ENCODE measurements at regions not wholly inside any gene's neighbourhood (a gene's known extent, or its start where the extent isn't known, plus 50 kb on each side); places are given as distances from the start of the nearest gene placed in this dataset.

DNA sequence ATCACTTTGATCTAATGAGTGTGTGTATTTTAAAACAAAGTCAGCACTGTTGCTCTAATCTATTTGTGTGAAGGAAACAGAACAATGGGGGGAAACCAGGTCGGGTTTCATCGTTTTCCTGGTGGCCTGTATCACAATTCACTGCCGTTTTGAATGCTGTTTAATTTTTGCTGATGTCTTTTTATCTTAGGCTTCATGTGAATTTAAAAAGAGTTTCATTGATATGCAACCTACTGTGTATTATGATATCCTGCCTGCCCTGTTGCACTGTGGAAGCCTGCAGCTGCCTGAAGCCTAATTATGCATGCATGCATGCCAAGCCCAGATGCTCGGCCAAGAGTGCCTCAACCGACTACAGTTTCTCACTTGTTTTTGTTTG, 307.5 kb downstream of the ZNF608 start:
- no peak for TF ChIP-seq POLR2A (IDR thresholded peaks at IDR 0.05)
- no peak for TF ChIP-seq CTCF (IDR thresholded peaks at IDR 0.05 in 8 of 11, conservative IDR thresholded peaks at IDR 0.05 in 3 of 11)
- TF ChIP-seq POLR2AphosphoS5 (IDR thresholded peaks at IDR 0.05) = no peak
- no peak for DNase-seq
- peaks cover 0 to 14% (median 4%) of the 10 kb centered on the region in 6 donors for H3K4me1 ChIP-seq
- no peak overlapping the region for H3K27ac ChIP-seq
- no peak overlapping the region for H3K4me3 ChIP-seq
- intact Hi-C loops (cut with DNase I; ENCODE audit: low total_unique reads) = no loop called here
- no peaks in the 10 kb centered on the region for H3K36me3 ChIP-seq
- H3K27me3 ChIP-seq (replicated peaks in 1 of 7) = no peaks in the 10 kb centered on the region
- 36 to 60% (median 54%) methylated on average over 5 of the region's 5 CpGs for WGBS, 5 donors
- peaks cover 0 to 18% (median 13%) of the 10 kb centered on the region in 8 donors for H3K9me3 ChIP-seq

DNA sequence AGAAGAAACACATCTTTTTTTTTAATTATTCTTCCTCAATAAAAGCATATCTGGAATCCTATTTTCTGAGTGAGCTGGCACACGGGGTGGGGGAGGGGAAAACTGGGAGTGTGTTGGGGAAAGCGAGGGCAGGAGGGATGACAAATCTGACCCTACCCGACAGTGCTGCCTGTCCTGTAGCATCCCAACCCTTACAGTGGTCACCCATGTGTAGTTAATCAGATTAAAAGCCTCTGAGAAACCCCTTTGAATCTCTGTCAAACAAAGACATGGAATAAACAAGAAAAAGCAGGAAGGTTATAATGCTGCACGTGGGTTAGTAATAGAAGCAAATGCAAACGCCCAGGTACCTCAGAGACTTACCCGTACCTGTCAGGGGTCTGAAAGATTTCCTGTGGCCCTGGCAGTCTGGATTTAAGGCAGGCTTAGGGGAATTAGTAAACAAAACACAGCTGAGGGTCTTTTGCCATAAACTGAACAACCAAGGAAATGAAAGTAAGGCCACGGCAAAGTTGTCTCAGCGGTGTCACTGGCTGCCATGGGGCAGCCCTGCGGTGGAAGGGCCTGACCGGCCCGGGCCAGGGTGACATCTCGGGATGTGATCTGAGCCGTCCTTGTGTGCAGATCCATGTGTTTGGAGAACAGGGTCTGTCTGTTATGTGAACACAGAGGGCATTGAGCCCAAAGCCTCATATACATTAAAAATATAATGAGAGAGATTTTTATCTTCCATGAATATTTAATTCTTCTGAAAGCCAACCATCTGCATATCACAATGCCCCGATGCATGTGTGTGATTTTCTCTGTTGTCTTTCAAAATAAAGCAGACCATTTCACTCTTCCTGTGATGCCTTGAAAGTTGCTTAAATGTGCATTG, 308.2 kb downstream of the ZNF608 start:
- Histone ChIP-seq H3K4me1 (peaks cover 0 to 13% (median 4%) of the 10 kb centered on the region in 6 donors), H3K27ac (no peak overlapping the region), H3K27me3 (replicated peaks in 1 of 7) (no peaks in the 10 kb centered on the region), H3K9me3 (peaks cover 0 to 23% (median 17%) of the 10 kb centered on the region in 8 donors), H3K4me3 (no peak overlapping the region), H3K36me3 (no peaks in the 10 kb centered on the region)
- DNase-seq = no peak
- TF ChIP-seq POLR2A (IDR thresholded peaks at IDR 0.05) (no peak), POLR2AphosphoS5 (IDR thresholded peaks at IDR 0.05) (no peak), CTCF (IDR thresholded peaks at IDR 0.05 in 8 of 11, conservative IDR thresholded peaks at IDR 0.05 in 3 of 11) (no peak)
- 78 to 89% (median 82%) methylated on average over 14 of the region's 14 CpGs for WGBS, 5 donors
- intact Hi-C loops (cut with DNase I; ENCODE audit: low total_unique reads) = no loop called here

- WGBS, 5 donors = 84 to 98% (median 91%) methylated on average over 2 of the region's 2 CpGs
- Histone ChIP-seq H3K9me3 (peaks cover 0 to 23% (median 17%) of the 10 kb centered on the region in 8 donors), H3K36me3 (no peaks in the 10 kb centered on the region), H3K4me1 (peaks cover 0 to 13% (median 4%) of the 10 kb centered on the region in 6 donors), H3K27ac (no peak overlapping the region), H3K27me3 (replicated peaks in 1 of 7) (no peaks in the 10 kb centered on the region), H3K4me3 (no peak overlapping the region)
- intact Hi-C loops (cut with DNase I; ENCODE audit: low total_unique reads) = no loop called here
- no peak for DNase-seq
- no peak for TF ChIP-seq CTCF (IDR thresholded peaks at IDR 0.05 in 8 of 11, conservative IDR thresholded peaks at IDR 0.05 in 3 of 11)
- TF ChIP-seq POLR2AphosphoS5 (IDR thresholded peaks at IDR 0.05) = no peak
- no peak for TF ChIP-seq POLR2A (IDR thresholded peaks at IDR 0.05)
Observed at GRCh38 chr5:124436294-124436693, 310.1 kb downstream of the ZNF608 start.

DNA sequence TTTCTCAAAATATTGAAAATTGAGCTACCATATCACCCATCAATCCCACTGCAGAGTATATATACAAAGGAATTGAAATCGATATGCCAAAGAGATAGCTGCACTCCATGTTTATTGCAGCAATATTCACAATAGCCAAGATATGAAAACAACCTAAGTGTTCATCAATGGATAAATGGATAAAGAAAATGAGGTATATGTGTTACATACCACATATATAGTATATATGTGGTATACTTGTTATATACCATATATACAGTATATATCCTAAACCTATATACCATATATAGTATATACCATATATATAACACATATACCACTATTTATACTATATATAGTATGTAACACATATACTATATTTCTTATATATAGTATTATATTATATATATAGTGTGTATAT, 313.3 kb downstream of the ZNF608 start:
- H3K27ac ChIP-seq = no peak overlapping the region
- no peak for TF ChIP-seq CTCF (IDR thresholded peaks at IDR 0.05 in 8 of 11, conservative IDR thresholded peaks at IDR 0.05 in 3 of 11)
- TF ChIP-seq POLR2AphosphoS5 (IDR thresholded peaks at IDR 0.05) = no peak
- no peak for TF ChIP-seq POLR2A (IDR thresholded peaks at IDR 0.05)
- intact Hi-C loops (cut with DNase I; ENCODE audit: low total_unique reads) = no loop called here
- peaks cover 0 to 42% (median 34%) of the 10 kb centered on the region in 8 donors for H3K9me3 ChIP-seq
- WGBS, 5 donors = 90 to 97% (median 94%) methylated on average over 1 of the region's 1 CpG
- H3K27me3 ChIP-seq (replicated peaks in 1 of 7) = no peaks in the 10 kb centered on the region
- H3K4me1 ChIP-seq = no peaks in the 10 kb centered on the region
- DNase-seq = no peak
- H3K36me3 ChIP-seq = no peaks in the 10 kb centered on the region
- H3K4me3 ChIP-seq = no peak overlapping the region

Measured in spleen (tissue), 11 donors.